Thyroid gland (tissue), 4 donors: ENCODE measurements at regions not wholly inside any gene's neighbourhood (a gene's known extent, or its start where the extent isn't known, plus 50 kb on each side); places are given as distances from the start of the nearest gene placed in this dataset.
"Not testable (repeated sequence)": the region's sequence is repeated elsewhere in the genome, so short reads cannot be mapped to it uniquely, and the experiment has no call there.

Experiments
- POLR2A ChIP-seq, 2 donors: fragments of 450-650 bp; IDR thresholded peaks; one replicate each; pipeline ENCODE4 v1.6.1; 2017; ENCODE audit warnings: antibody characterized with exemption in 2 of 2, mild to moderate bottlenecking in 2 of 2, moderate library complexity in 1 of 2
- TF ChIP-seq, protein P1 (sequence below), 6 experiments: fragments of 200-600 bp in 3 of 6; fragments of 450-650 bp in 3 of 6; sonication (generic) in 3 of 6; IDR thresholded peaks; one replicate each; pipeline ENCODE4 v1.5.1; 2016 to 2019; ENCODE audit warnings: antibody characterized with exemption in 6 of 6, mild to moderate bottlenecking in 2 of 6, inconsistent platforms in 1 of 6, moderate library complexity in 1 of 6

DNA sequence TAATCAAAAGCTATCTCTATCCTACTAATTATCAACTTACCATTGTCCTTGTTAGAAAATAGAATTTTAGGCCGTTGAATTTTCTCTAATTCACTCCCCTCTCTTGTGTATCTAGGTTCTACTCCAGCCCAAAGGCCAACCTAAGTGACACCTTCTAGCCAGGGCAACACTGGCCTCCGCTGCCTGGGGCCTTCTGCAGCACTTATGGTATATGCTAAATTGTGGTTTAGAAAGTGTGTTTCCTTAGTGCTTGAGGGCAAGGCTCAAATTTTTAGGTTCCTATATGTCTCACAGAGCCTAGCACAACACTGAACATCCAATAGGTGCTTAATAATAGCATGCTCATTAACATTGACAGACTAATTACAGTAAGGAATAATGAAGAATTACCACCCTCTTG is 187.2 kb upstream of the IRF2BP2 start:
- TF ChIP-seq, protein P1, sequence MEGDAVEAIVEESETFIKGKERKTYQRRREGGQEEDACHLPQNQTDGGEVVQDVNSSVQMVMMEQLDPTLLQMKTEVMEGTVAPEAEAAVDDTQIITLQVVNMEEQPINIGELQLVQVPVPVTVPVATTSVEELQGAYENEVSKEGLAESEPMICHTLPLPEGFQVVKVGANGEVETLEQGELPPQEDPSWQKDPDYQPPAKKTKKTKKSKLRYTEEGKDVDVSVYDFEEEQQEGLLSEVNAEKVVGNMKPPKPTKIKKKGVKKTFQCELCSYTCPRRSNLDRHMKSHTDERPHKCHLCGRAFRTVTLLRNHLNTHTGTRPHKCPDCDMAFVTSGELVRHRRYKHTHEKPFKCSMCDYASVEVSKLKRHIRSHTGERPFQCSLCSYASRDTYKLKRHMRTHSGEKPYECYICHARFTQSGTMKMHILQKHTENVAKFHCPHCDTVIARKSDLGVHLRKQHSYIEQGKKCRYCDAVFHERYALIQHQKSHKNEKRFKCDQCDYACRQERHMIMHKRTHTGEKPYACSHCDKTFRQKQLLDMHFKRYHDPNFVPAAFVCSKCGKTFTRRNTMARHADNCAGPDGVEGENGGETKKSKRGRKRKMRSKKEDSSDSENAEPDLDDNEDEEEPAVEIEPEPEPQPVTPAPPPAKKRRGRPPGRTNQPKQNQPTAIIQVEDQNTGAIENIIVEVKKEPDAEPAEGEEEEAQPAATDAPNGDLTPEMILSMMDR (IDR thresholded peaks at IDR 0.05), result not testable (repeated sequence)
- not testable (repeated sequence) for TF ChIP-seq POLR2A (IDR thresholded peaks at IDR 0.05)
